Transverse colon (tissue), 4 donors: ENCODE measurements at regions not wholly inside any gene's neighbourhood (a gene's known extent, or its start where the extent isn't known, plus 50 kb on each side); places are given as distances from the start of the nearest gene placed in this dataset.

ENCODE experiments used
- EP300 ChIP-seq: sonication (generic); formaldehyde crosslinking; IDR thresholded peaks from one replicate; pipeline ENCODE4 v1.6.1; 2017; ENCODE audit warnings: antibody characterized with exemption, low read depth
- POLR2A ChIP-seq: fragments of 450-650 bp; IDR thresholded peaks from one replicate; pipeline ENCODE4 v1.6.1; 2016; ENCODE audit warnings: antibody characterized with exemption, mild to moderate bottlenecking, moderate library complexity
- POLR2AphosphoS5 ChIP-seq, 3 donors: sonication (generic); formaldehyde crosslinking; IDR thresholded peaks; one replicate each; pipeline ENCODE4 v1.6.1; 2016; ENCODE audit warnings: antibody characterized with exemption in 3 of 3
- TF ChIP-seq, protein P1 (sequence below), 5 experiments: fragments of 200-600 bp in 3 of 5; fragments of 450-650 bp in 2 of 5; sonication (generic) in 3 of 5; IDR thresholded peaks; 1 replicate in 2 of 5; 2 replicates in 3 of 5; pipeline ENCODE4 v1.5.1; 2016 to 2017; ENCODE audit warnings: antibody characterized with exemption in 5 of 5, inconsistent platforms in 3 of 5, mild to moderate bottlenecking in 2 of 5, moderate library complexity in 1 of 5

DNA sequence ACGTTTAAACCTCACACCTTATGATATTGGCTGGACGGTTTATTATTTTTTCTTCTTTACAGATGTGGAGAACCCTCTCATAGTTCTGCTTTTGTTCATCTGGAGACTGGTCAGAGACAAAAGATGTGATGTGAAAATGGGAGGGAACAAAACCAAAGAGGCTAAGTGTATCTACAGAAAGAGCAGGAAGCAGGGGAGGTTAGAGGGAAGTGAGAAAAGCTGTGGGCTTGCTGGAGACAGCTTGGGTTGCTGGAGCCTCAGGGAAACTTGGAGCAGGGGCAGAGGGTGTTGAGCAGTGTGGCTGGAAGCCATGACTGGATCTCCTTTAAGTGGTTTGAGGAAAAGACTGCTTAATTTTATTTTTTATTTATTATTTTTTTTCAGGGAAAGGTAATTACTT is 79.0 kb upstream of the SNX19 start:
- TF ChIP-seq, protein P1, sequence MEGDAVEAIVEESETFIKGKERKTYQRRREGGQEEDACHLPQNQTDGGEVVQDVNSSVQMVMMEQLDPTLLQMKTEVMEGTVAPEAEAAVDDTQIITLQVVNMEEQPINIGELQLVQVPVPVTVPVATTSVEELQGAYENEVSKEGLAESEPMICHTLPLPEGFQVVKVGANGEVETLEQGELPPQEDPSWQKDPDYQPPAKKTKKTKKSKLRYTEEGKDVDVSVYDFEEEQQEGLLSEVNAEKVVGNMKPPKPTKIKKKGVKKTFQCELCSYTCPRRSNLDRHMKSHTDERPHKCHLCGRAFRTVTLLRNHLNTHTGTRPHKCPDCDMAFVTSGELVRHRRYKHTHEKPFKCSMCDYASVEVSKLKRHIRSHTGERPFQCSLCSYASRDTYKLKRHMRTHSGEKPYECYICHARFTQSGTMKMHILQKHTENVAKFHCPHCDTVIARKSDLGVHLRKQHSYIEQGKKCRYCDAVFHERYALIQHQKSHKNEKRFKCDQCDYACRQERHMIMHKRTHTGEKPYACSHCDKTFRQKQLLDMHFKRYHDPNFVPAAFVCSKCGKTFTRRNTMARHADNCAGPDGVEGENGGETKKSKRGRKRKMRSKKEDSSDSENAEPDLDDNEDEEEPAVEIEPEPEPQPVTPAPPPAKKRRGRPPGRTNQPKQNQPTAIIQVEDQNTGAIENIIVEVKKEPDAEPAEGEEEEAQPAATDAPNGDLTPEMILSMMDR (IDR thresholded peaks at IDR 0.05): no peak
- TF ChIP-seq POLR2A (no peak), POLR2AphosphoS5 (IDR thresholded peaks at IDR 0.05) (no peak), EP300 (no peak)
